ENCODE measurements at regions not wholly inside any gene's neighbourhood (a gene's known extent, or its start where the extent isn't known, plus 50 kb on each side); places are given as distances from the start of the nearest gene placed in this dataset.
"Not testable (repeated sequence)": the region's sequence is repeated elsewhere in the genome, so short reads cannot be mapped to it uniquely, and the experiment has no call there.

GRCh38 chr1:193909406-193910082 lies 723.1 kb upstream of the B3GALT2 start:
- Mint-ChIP-seq H3K4me3 (no peak overlapping the region), H3K4me1 (no peaks in the 10 kb centered on the region), H3K27me3 (ENCODE audit: low read depth, poor library complexity) (no peaks in the 10 kb centered on the region), H3K9me3 (no peaks in the 10 kb centered on the region), H3K27ac (no peak overlapping the region), H3K36me3 (ENCODE audit: low read depth) (no peaks in the 10 kb centered on the region)
- TF ChIP-seq CTCF (IDR thresholded peaks at IDR 0.05), result no peak
- DNase-seq, result no peak

- no peak for TF ChIP-seq CTCF (IDR thresholded peaks at IDR 0.05)
- Mint-ChIP-seq H3K4me3 (no peak overlapping the region), H3K9me3 (no peaks in the 10 kb centered on the region), H3K4me1 (no peaks in the 10 kb centered on the region), H3K36me3 (ENCODE audit: low read depth) (no peaks in the 10 kb centered on the region), H3K27me3 (ENCODE audit: low read depth, poor library complexity) (no peaks in the 10 kb centered on the region), H3K27ac (no peak overlapping the region)
- DNase-seq, result no peak
Measured at GRCh38 chr1:193905288-193906085, 719.1 kb upstream of the B3GALT2 start.

DNA sequence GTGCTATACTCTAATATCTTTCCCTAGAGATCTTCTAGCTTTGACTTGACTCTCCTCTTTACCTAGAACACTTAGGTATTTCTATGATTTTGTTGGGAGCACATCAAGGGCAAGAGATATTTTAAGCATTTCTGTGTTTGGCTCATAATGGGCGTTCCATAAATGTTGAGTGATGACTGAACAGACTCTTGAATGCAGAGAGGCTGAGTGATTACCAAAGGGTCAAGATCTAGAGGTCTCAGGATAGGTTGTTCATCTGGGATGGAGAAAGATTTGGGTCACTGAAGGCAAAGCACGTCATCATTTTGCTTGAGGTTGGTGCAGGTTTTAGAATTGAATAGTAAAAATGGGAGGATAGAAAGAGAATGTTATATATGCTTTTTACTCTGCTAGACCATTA lies 705.4 kb upstream of the B3GALT2 start:
- Mint-ChIP-seq H3K27me3 (ENCODE audit: low read depth, poor library complexity) (peaks cover 3% of the 10 kb centered on the region), H3K36me3 (ENCODE audit: low read depth) (peaks cover 4% of the 10 kb centered on the region), H3K9me3 (peaks cover 9% of the 10 kb centered on the region), H3K4me1 (no peaks in the 10 kb centered on the region), H3K4me3 (no peak overlapping the region), H3K27ac (no peak overlapping the region)
- no peak for TF ChIP-seq CTCF (IDR thresholded peaks at IDR 0.05)
- DNase-seq, result no peak

- H3K27me3 Mint-ChIP-seq (ENCODE audit: low read depth, poor library complexity), result peaks cover 3% of the 10 kb centered on the region
- H3K4me3 Mint-ChIP-seq, result no peak overlapping the region
- H3K27ac Mint-ChIP-seq, result no peak overlapping the region
- H3K9me3 Mint-ChIP-seq, result peaks cover 9% of the 10 kb centered on the region
- H3K4me1 Mint-ChIP-seq, result no peaks in the 10 kb centered on the region
- no peak for TF ChIP-seq CTCF (IDR thresholded peaks at IDR 0.05)
- peaks cover 4% of the 10 kb centered on the region for H3K36me3 Mint-ChIP-seq (ENCODE audit: low read depth)
- DNase-seq, result no peak
Measured at GRCh38 chr1:193890935-193891334, 704.5 kb upstream of the B3GALT2 start.

DNA sequence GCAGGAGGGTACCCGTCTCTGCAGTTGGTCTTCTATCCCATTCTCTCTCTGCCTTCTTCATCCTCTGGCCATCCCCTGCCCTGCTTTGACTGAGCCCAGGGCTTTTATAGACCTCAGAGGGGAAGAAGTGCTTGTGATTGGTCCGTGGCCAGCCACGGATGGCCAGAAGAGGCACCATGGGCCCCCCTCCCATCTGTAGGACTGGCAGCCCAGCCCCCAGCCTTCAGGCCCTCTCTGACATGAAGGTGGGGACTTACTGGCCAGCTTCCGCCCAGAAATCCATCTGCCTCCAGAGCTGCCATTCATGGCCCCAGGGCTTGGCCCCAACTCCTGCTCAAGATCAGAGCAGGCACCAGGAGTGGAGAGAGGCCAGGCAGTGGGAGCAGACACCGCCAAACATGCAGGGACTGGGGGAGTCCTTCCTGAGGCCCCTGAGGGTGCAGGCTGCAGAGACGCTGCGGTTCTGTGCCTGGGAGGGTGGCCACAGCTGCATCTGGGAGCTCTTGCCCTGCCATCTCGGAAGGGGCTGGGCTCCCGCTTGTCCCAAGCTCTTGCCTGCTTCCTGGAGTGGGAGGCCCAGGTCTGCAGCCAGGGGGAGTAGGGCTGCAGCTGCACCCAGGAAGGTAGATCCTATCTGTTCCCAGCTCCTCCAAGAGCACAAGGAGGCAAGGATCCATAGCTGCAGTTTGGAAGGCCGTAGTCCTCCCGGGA lies 698.6 kb upstream of the B3GALT2 start:
- no peaks in the 10 kb centered on the region for H3K27me3 Mint-ChIP-seq (ENCODE audit: low read depth, poor library complexity)
- H3K27ac Mint-ChIP-seq, result no peak overlapping the region
- H3K4me3 Mint-ChIP-seq, result no peak overlapping the region
- TF ChIP-seq CTCF (IDR thresholded peaks at IDR 0.05), result no peak
- H3K9me3 Mint-ChIP-seq, result peaks cover 9% of the 10 kb centered on the region
- no peak for DNase-seq
- peaks cover 4% of the 10 kb centered on the region for H3K36me3 Mint-ChIP-seq (ENCODE audit: low read depth)
- no peaks in the 10 kb centered on the region for H3K4me1 Mint-ChIP-seq

DNA sequence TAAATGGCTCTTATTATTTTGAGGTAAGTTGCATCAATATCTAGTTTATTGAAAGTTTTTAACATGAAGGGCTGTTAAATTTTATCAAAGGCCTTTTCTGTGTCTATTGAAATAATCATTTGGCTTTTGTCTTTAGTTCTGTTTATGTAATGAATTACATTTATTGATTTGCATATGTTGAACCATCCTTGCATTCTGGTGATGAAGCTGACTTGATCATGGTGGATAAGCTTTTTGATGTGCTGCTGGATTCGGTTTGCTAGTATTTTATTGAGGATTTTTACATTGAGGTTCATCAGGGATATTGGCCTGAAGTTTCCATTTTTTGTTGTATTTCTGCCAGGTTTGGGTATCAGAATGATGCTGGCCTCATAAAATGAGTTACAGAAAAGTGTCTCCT lies 691.5 kb upstream of the B3GALT2 start:
- H3K4me1 Mint-ChIP-seq; H3K27ac Mint-ChIP-seq; H3K27me3 Mint-ChIP-seq (ENCODE audit: low read depth, poor library complexity); DNase-seq; H3K4me3 Mint-ChIP-seq; H3K36me3 Mint-ChIP-seq (ENCODE audit: low read depth): not testable (repeated sequence)
- H3K9me3 Mint-ChIP-seq, result peaks cover 31% of the 10 kb centered on the region
